ENCODE measurements at regions not wholly inside any gene's neighbourhood (a gene's known extent, or its start where the extent isn't known, plus 50 kb on each side); places are given as distances from the start of the nearest gene placed in this dataset.

GRCh38 chr14:26128931-26129671, 468.7 kb downstream of the NOVA1 start:
- DNase-seq (ENCODE audit: low spot score) = peak; percentile 17

DNA sequence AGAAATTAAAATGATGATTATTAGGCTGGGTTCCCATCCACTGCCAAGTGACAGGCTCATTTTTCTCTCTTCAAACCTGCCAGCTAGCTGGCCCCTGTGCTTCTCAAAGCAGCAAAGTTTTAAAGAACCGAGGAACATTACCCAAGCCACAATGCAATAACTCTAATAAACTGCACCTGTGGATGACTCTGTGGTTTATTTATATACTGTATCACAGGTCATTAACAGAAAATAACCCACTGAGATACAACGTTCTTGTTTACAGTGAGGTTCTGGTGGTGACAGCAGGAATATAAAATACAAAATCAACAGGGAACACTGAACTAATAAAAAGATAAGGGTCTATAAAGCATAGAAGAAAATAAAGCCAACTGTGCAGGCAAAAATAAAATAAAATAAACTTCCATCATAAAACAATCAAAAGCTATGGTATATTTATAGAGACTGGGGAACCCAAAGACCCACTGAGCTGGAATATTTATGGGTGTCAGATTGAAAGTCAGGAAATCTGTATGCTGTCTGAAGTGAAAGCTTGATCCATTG, 472.9 kb downstream of the NOVA1 start:
- DNase-seq (ENCODE audit: low spot score) = no peak

GRCh38 chr14:26123459-26123858, 474.4 kb downstream of the NOVA1 start:
- DNase-seq (ENCODE audit: low spot score) = no peak

GRCh38 chr14:26121181-26121580, 476.7 kb downstream of the NOVA1 start:
- no peak for DNase-seq (ENCODE audit: low spot score)

- peak; percentile 28 for DNase-seq (ENCODE audit: low spot score)
Measured at GRCh38 chr14:26113911-26114640, 483.8 kb downstream of the NOVA1 start.

DNA sequence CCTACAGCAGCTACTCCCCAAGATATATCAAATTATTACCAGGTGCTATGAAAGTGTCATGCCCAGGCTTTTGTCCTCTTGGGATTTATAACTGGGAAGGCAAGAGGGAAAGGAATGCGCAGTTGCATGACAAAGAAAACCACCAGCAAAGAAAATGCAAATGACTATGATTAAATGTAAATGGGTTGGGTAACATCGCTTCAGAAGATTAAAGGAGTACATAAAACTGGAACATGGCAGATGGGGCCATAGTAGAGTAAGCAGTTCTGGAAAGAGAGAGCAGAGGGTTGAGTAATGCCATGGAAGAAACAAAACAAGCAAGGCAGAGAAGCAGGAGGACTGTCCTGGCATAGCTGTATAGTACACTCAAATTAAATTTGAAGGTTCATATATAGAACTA, 493.1 kb downstream of the NOVA1 start:
- no peak for DNase-seq (ENCODE audit: low spot score)

GRCh38 chr14:26097852-26098251, 500.0 kb downstream of the NOVA1 start:
- DNase-seq (ENCODE audit: low spot score) = no peak

DNA sequence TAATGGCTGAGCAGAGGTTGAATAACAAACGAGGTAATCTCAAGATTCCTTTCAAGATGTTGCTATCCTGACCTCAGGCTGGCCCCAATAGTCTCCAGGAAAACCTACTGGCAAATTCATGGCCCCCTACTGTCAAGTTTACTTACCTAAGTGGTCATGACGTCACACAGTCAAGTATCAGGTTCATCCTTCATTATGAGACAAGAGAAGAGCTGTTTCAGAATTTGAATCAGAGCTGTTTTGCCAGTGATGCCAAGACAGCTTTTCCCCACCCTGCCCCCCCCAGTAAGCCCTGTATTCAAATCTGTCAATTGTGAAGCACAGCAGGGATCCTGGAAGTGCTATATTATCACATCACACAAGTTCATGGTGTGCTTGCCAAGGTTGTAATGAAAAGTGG, 509.6 kb downstream of the NOVA1 start:
- DNase-seq (ENCODE audit: low spot score) = no peak

GRCh38 chr14:26081043-26081442, 516.8 kb downstream of the NOVA1 start:
- no peak for DNase-seq (ENCODE audit: low spot score)

GRCh38 chr14:26078561-26078960, 519.3 kb downstream of the NOVA1 start:
- DNase-seq (ENCODE audit: low spot score) = peak; percentile 4

DNA sequence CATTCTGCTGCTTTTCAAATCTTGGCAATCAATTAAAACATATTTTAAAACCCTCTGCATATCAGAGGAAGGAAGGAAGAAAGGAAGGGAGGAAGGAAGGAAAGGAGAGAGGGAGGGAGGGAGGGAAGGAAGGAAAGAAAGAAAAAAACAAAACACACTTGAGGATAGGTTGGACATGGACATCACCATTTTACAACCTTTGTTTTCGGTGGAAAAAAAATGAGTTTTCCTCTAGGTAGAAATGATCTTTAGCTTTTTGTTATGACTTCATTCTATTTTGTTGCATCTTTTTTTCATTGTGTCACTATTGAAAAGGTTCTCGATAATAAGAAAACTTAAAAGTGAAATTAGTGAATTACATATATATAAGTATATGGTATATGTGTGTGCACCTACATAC, 522.9 kb downstream of the NOVA1 start:
- DNase-seq (ENCODE audit: low spot score) = no peak

DNA sequence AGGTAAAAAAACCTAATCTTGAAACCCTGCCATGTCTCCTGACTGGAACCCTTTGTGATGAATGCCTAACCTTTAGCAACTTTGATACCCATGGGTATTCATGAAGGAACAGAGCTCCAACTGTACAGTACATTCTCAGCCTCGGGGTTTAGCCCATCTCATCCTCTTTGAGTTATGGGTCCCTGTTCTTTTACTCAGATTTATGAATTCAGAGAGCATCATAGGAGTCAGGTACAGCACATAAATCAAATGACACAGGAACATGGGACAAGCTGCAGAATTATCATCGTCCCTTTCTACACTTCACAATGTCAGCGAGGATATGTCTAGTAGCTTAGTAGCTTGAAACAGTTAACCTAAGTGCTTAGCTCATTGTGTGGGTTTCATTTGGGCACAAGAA, 527.4 kb downstream of the NOVA1 start:
- no peak for DNase-seq (ENCODE audit: low spot score)

GRCh38 chr14:26067786-26068459, 529.9 kb downstream of the NOVA1 start:
- no peak for DNase-seq (ENCODE audit: low spot score)

- no peak for DNase-seq (ENCODE audit: low spot score)
Measured at GRCh38 chr14:26067341-26067740, 530.5 kb downstream of the NOVA1 start.

- DNase-seq (ENCODE audit: low spot score) = no peak
Measured at GRCh38 chr14:26056036-26056616, 541.7 kb downstream of the NOVA1 start.

DNA sequence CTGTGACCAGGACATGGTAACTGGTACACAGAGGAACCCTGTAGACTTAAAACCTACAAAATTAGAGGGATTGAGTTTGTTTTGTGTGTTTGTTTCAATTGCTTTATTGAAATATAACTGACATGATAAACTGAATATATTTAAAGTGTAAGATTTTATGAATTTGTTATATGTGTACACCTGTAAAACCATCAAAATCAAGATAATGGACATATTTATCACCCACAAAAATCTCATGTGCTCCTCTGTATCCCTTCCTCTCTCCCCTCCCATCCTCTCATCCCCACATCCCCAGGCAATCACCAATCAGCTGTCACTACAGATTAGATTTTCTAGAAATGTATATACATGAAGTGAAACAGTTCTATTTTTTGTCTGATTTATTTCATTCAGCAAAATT, 565.5 kb downstream of the NOVA1 start:
- DNase-seq (ENCODE audit: low spot score) = no peak

DNA sequence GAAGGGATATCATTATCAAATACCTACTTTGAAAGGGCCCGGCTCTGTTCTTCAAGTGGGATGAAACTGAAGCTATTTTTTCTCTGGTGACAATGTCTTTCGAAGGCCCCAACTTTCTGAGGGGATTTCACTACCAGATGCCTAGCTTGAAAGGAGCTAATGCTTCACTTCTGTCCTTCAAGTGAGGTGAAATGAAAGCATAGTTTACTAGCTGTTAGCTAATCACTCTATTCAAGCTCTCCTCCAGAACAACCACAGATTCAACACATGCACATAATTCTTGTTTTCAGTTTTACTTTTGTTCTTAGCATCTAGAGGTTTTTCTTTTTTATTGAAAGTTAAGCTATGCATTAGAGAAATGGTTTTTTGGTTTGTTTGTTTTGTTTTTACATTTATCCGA, 571.4 kb downstream of the NOVA1 start:
- no peak for DNase-seq (ENCODE audit: low spot score)

GRCh38 chr14:26023967-26024366, 573.9 kb downstream of the NOVA1 start:
- DNase-seq (ENCODE audit: low spot score) = no peak

- no peak for DNase-seq (ENCODE audit: low spot score)
Measured at GRCh38 chr14:26021759-26022158, 576.1 kb downstream of the NOVA1 start.

DNA sequence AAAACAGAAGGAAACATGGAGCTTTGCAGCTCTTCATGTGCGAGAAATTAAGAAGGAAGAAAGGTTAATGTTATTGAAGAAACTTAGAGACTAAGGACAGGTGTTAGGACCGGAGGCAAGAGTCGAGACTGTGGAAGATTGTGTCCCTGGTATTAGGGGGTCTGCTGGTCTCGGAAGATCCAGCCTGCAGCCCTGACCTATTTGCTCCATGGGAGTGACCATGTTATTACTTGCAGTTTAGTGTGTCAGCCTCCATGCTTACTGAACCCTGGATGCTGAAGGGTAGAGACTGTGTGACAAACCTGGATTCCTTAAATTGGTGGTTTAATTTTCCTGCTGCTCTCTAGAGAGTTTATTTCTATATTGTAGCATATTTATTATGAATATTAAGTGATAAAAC, 580.6 kb downstream of the NOVA1 start:
- DNase-seq (ENCODE audit: low spot score) = no peak

DNA sequence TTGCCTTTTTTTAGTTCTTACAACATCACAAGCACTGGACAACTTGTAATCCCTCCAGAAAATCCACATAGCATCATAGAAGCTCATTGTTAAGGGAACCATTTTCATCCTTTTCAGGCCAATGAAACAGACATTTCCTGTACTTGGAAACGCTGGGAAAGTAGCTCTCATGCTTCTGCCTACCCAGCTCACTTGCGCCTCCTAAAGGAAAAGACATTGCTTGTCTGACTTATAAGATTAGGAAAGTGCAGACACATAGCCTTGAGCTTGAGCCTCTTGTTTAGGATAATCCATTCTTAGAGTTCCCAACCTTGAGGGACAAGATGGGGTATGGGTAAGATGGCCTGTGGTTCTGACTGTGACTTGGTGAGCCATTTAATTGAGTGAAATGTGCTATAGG, 589.5 kb downstream of the NOVA1 start:
- DNase-seq (ENCODE audit: low spot score) = peak; percentile 45

DNA sequence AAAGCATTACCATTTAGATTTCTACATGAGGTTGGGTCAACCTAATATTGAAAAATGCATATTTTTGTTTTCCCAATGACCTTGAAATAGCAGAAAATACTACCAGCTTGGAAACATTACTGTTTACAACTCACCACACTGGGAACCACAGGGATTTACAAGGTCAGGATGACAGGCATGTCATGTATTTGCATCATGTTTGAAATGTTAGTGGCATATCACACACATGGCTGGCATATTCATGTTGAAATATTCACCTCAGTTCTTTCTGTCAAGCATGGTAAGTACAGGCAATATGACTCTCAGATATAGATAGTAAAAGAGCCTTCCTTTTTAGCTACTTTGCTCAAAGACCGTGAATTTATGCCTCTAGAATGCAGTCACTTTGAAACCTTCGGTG, 593.5 kb downstream of the NOVA1 start:
- DNase-seq (ENCODE audit: low spot score) = no peak
